ENCODE measurements at regions not wholly inside any gene's neighbourhood (a gene's known extent, or its start where the extent isn't known, plus 50 kb on each side); places are given as distances from the start of the nearest gene placed in this dataset.

DNA sequence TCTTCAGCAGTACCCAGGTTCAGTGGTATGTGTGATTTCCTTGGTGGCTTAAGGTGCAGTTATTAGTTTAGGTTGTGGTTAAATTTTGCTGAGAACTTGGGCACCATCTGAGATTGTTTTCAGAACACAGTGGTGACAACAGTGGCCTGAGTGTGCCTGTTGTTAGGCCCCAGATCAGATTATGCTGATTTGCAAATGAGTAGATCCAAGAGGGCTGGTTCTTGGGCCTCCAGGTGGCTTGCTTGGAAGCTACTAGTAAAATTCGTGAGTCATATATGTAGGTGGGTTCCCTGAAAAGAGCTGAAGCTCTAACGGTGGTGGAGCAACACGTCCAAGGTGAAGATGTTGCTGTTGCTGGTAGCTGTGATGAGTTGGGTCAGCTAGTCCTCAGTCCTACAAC lies 2619.6 kb downstream of the PCDH7 start:
- H3K27me3 ChIP-seq: no peaks in the 10 kb centered on the region
- no peaks in the 10 kb centered on the region for H3K36me3 ChIP-seq
- H3K4me3 ChIP-seq: no peak overlapping the region
- TF ChIP-seq EP300 (IDR thresholded peaks at IDR 0.05) (no peak), POLR2AphosphoS5 (IDR thresholded peaks at IDR 0.05) (no peak), POLR2A (IDR thresholded peaks at IDR 0.05) (no peak)
- TF ChIP-seq, protein P1, sequence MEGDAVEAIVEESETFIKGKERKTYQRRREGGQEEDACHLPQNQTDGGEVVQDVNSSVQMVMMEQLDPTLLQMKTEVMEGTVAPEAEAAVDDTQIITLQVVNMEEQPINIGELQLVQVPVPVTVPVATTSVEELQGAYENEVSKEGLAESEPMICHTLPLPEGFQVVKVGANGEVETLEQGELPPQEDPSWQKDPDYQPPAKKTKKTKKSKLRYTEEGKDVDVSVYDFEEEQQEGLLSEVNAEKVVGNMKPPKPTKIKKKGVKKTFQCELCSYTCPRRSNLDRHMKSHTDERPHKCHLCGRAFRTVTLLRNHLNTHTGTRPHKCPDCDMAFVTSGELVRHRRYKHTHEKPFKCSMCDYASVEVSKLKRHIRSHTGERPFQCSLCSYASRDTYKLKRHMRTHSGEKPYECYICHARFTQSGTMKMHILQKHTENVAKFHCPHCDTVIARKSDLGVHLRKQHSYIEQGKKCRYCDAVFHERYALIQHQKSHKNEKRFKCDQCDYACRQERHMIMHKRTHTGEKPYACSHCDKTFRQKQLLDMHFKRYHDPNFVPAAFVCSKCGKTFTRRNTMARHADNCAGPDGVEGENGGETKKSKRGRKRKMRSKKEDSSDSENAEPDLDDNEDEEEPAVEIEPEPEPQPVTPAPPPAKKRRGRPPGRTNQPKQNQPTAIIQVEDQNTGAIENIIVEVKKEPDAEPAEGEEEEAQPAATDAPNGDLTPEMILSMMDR (IDR thresholded peaks at IDR 0.05): no peak
- DNase-seq: no peak
- H3K27ac ChIP-seq: no peak overlapping the region
- H3K9me3 ChIP-seq: peaks cover 0 to 20% (median 8%) of the 10 kb centered on the region in 4 donors
- WGBS, 5 donors: 74 to 79% (median 78%) methylated on average over 3 of the region's 3 CpGs
- intact Hi-C loops (cut with DNase I; ENCODE audit: low total_unique reads): no loop called here
- no peaks in the 10 kb centered on the region for H3K4me1 ChIP-seq

GRCh38 chr4:33340168-33340567 lies 2620.0 kb downstream of the PCDH7 start:
- H3K27me3 ChIP-seq: no peaks in the 10 kb centered on the region
- intact Hi-C loops (cut with DNase I; ENCODE audit: low total_unique reads): no loop called here
- no peak overlapping the region for H3K4me3 ChIP-seq
- TF ChIP-seq POLR2A (IDR thresholded peaks at IDR 0.05) (no peak), EP300 (IDR thresholded peaks at IDR 0.05) (no peak), POLR2AphosphoS5 (IDR thresholded peaks at IDR 0.05) (no peak)
- TF ChIP-seq, protein P1 (IDR thresholded peaks at IDR 0.05): no peak
- 73 to 83% (median 78%) methylated on average over 5 of the region's 5 CpGs for WGBS, 5 donors
- no peak overlapping the region for H3K27ac ChIP-seq
- H3K9me3 ChIP-seq: peaks cover 0 to 20% (median 8%) of the 10 kb centered on the region in 4 donors
- H3K36me3 ChIP-seq: no peaks in the 10 kb centered on the region
- no peaks in the 10 kb centered on the region for H3K4me1 ChIP-seq
- no peak for DNase-seq

GRCh38 chr4:33349376-33349775 lies 2629.2 kb downstream of the PCDH7 start:
- no peak overlapping the region for H3K27ac ChIP-seq
- DNase-seq: no peak
- H3K4me3 ChIP-seq: no peak overlapping the region
- no peak for TF ChIP-seq EP300 (IDR thresholded peaks at IDR 0.05)
- TF ChIP-seq POLR2A (IDR thresholded peaks at IDR 0.05): no peak
- no peak for TF ChIP-seq POLR2AphosphoS5 (IDR thresholded peaks at IDR 0.05)
- TF ChIP-seq, protein P1 (IDR thresholded peaks at IDR 0.05): no peak
- no peaks in the 10 kb centered on the region for H3K27me3 ChIP-seq
- H3K9me3 ChIP-seq: no peaks in the 10 kb centered on the region
- no peaks in the 10 kb centered on the region for H3K4me1 ChIP-seq
- intact Hi-C loops (cut with DNase I; ENCODE audit: low total_unique reads): no loop called here
- WGBS, 5 donors: 42 to 60% (median 55%) methylated on average over 1 of the region's 1 CpG
- H3K36me3 ChIP-seq: no peaks in the 10 kb centered on the region

GRCh38 chr4:33357121-33357520 lies 2637.0 kb downstream of the PCDH7 start:
- no peaks in the 10 kb centered on the region for H3K36me3 ChIP-seq
- intact Hi-C loops (cut with DNase I; ENCODE audit: low total_unique reads): no loop called here
- H3K4me3 ChIP-seq: no peak overlapping the region
- DNase-seq: no peak
- no peaks in the 10 kb centered on the region for H3K9me3 ChIP-seq
- H3K4me1 ChIP-seq: no peaks in the 10 kb centered on the region
- TF ChIP-seq POLR2AphosphoS5 (IDR thresholded peaks at IDR 0.05): no peak
- TF ChIP-seq POLR2A (IDR thresholded peaks at IDR 0.05): no peak
- TF ChIP-seq EP300 (IDR thresholded peaks at IDR 0.05): no peak
- TF ChIP-seq, protein P1 (IDR thresholded peaks at IDR 0.05): no peak
- H3K27ac ChIP-seq: no peak overlapping the region
- WGBS, 5 donors: 57 to 80% (median 71%) methylated on average over 1 of the region's 1 CpG
- no peaks in the 10 kb centered on the region for H3K27me3 ChIP-seq

Data from stomach (tissue), 8 donors.